Smooth muscle cell (in vitro differentiated cells): ENCODE measurements at regions not wholly inside any gene's neighbourhood (a gene's known extent, or its start where the extent isn't known, plus 50 kb on each side); places are given as distances from the start of the nearest gene placed in this dataset.

Source experiments
- DNase-seq: peaks from one replicate; lab custom pipeline; 2025; ENCODE audit not compliant: unreplicated experiment; lab: John Stamatoyannopoulos, UW
- H2AFZ ChIP-seq: fragments of 200-600 bp; sonication (generic); 2 replicates; pipeline ENCODE4 v1.6.0; 2016; ENCODE audit warnings: antibody characterized with exemption, low read depth, mild to moderate bottlenecking
- H3F3A ChIP-seq: fragments of 200-600 bp; sonication (generic); 2 replicates; pipeline ENCODE4 v1.6.0; 2017; ENCODE audit warnings: antibody characterized with exemption, low read depth
- H3K27ac ChIP-seq: fragments of 200-600 bp; sonication (generic); 2 replicates; pipeline ENCODE4 v1.5.1; 2016; ENCODE audit warnings: low read depth, mild to moderate bottlenecking
- H3K27me3 ChIP-seq: fragments of 200-600 bp; sonication (generic); 2 replicates; pipeline ENCODE4 v1.6.1; 2016; ENCODE audit warnings: low read depth, mild to moderate bottlenecking
- H3K36me3 ChIP-seq: fragments of 200-600 bp; sonication (generic); 2 replicates; pipeline ENCODE4 v1.5.1; 2016; ENCODE audit warnings: low read depth
- H3K4me1 ChIP-seq: fragments of 200-600 bp; sonication (generic); 2 replicates; pipeline ENCODE4 v1.5.1; 2016; ENCODE audit warnings: low read depth
- H3K4me2 ChIP-seq: fragments of 200-600 bp; sonication (generic); 2 replicates; pipeline ENCODE4 v1.6.0; 2016; ENCODE audit warnings: mild to moderate bottlenecking
- H3K4me3 ChIP-seq: fragments of 200-600 bp; sonication (generic); 2 replicates; pipeline ENCODE4 v1.5.1; 2016; ENCODE audit warnings: mild to moderate bottlenecking
- H3K79me2 ChIP-seq: fragments of 200-600 bp; sonication (generic); 2 replicates; pipeline ENCODE4 v1.6.0; 2016; ENCODE audit warnings: low read depth, mild to moderate bottlenecking
- H3K9ac ChIP-seq: fragments of 200-600 bp; sonication (generic); 2 replicates; pipeline ENCODE4 v1.6.0; 2016; ENCODE audit warnings: low read depth
- H3K9me3 ChIP-seq: fragments of 200-600 bp; sonication (generic); replicated peaks from 2 replicates; pipeline ENCODE4 v1.5.1; 2016; ENCODE audit warnings: low read depth
- H4K20me1 ChIP-seq: fragments of 200-600 bp; sonication (generic); 2 replicates; pipeline ENCODE4 v1.6.0; 2016; ENCODE audit warnings: low read depth
- CTCF ChIP-seq: fragments of 200-600 bp; sonication (generic); IDR thresholded peaks from 2 replicates; pipeline ENCODE4 v1.5.1; 2017; ENCODE audit warnings: borderline replicate concordance, mild to moderate bottlenecking, antibody characterized with exemption; ENCODE audit not compliant: insufficient read depth, poor library complexity, severe bottlenecking
- WGBS: methylation state at CpG from one replicate; pipeline ENCODE4 v1.1.7; 2016; ENCODE audit warnings: low lambda C conversion rate; 5-methylcytosine and 5-hydroxymethylcytosine counted together

- Histone ChIP-seq H4K20me1 (no peaks in the 10 kb centered on the region), H3F3A (no peaks in the 10 kb centered on the region), H3K79me2 (no peaks in the 10 kb centered on the region), H3K4me2 (no peak overlapping the region), H2AFZ (no peak overlapping the region), H3K9ac (no peak overlapping the region), H3K27ac (no peak overlapping the region), H3K4me1 (no peaks in the 10 kb centered on the region), H3K9me3 (no peaks in the 10 kb centered on the region), H3K4me3 (no peak overlapping the region), H3K27me3 (peaks cover 3% of the 10 kb centered on the region), H3K36me3 (no peaks in the 10 kb centered on the region)
- 89% methylated on average over 16 of the region's 16 CpGs for WGBS
- no peak for TF ChIP-seq CTCF
- no peak for DNase-seq
These were observed 234.3 kb downstream of the TEX29 start for GRCh38 chr13:111554539-111555267.

GRCh38 chr13:111555268-111555808, 234.9 kb downstream of the TEX29 start:
- Histone ChIP-seq H3K4me1 (no peaks in the 10 kb centered on the region), H3K9me3 (no peaks in the 10 kb centered on the region)

GRCh38 chr13:111555903-111556302, 235.5 kb downstream of the TEX29 start:
- H3F3A ChIP-seq: no peaks in the 10 kb centered on the region
- peaks cover 3% of the 10 kb centered on the region for H3K27me3 ChIP-seq
- H3K36me3 ChIP-seq: no peaks in the 10 kb centered on the region
- no peak overlapping the region for H3K4me3 ChIP-seq
- no peak overlapping the region for H2AFZ ChIP-seq
- H3K79me2 ChIP-seq: no peaks in the 10 kb centered on the region
- no peak overlapping the region for H3K4me2 ChIP-seq
- no peak overlapping the region for H3K27ac ChIP-seq
- no peaks in the 10 kb centered on the region for H3K4me1 ChIP-seq
- no peak overlapping the region for H3K9ac ChIP-seq
- 96% methylated on average over 9 of the region's 9 CpGs for WGBS
- no peak for DNase-seq
- no peaks in the 10 kb centered on the region for H4K20me1 ChIP-seq
- TF ChIP-seq CTCF: no peak
- H3K9me3 ChIP-seq: no peaks in the 10 kb centered on the region

More at GRCh38 chr13:111555268-111555808, 234.9 kb downstream of the TEX29 start:
- peaks cover 3% of the 10 kb centered on the region for H3K27me3 ChIP-seq
- H2AFZ ChIP-seq: no peak overlapping the region
- H3K9ac ChIP-seq: no peak overlapping the region
- H3K79me2 ChIP-seq: no peaks in the 10 kb centered on the region
- H3K4me2 ChIP-seq: no peak overlapping the region
- no peaks in the 10 kb centered on the region for H4K20me1 ChIP-seq
- H3F3A ChIP-seq: no peaks in the 10 kb centered on the region
- 86% methylated on average over 10 of the region's 10 CpGs for WGBS
- no peak overlapping the region for H3K4me3 ChIP-seq
- no peak for TF ChIP-seq CTCF
- DNase-seq: no peak
- H3K27ac ChIP-seq: no peak overlapping the region
- H3K36me3 ChIP-seq: no peaks in the 10 kb centered on the region

DNA sequence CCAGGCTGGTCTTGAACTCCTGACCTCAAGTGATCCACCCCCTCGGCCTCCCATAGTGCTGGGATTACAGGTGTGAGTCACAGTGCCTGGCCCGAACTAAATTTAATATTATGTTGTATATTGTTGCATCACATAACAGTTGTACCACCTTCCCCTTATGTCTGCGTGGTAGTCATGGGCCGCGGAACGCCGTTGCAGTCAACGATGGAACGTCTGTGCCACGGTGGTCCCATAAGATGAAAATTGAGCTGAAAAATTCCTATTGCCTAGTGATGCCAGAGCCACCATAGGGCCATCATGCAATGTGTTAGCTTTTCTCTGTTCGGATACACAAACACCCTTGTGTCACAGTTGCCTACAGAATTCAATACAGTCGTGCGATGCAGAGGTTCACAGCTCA, 236.1 kb downstream of the TEX29 start:
- Histone ChIP-seq H3K27ac (no peak overlapping the region), H3K79me2 (no peaks in the 10 kb centered on the region), H4K20me1 (no peaks in the 10 kb centered on the region), H3K4me2 (no peak overlapping the region), H3K9me3 (no peaks in the 10 kb centered on the region), H3K4me1 (no peaks in the 10 kb centered on the region), H3K4me3 (no peak overlapping the region), H2AFZ (no peak overlapping the region), H3F3A (no peaks in the 10 kb centered on the region), H3K27me3 (peaks cover 3% of the 10 kb centered on the region), H3K36me3 (no peaks in the 10 kb centered on the region), H3K9ac (no peak overlapping the region)
- no peak for TF ChIP-seq CTCF
- 89% methylated on average over 13 of the region's 13 CpGs for WGBS
- no peak for DNase-seq
